ENCODE measurements at regions not wholly inside any gene's neighbourhood (a gene's known extent, or its start where the extent isn't known, plus 50 kb on each side); places are given as distances from the start of the nearest gene placed in this dataset.

DNA sequence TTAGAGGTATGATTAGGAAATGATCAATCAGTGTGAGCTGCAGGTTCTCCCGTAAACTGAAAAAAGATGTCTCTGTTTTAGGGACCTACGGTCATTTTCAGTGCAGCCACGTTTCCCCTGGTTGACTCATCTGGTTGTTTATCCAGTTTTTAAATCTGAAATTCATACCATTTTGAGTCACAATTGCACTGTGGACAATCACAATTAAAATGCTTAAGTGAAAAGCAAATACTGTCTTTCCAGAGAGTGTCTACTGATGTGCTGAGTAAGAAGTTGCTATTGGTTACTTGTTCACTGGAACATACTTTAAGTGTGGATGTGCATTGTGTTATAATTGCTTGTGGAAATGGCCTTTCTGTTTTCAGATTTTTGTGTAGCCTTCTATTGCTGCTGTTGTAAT, 305.1 kb upstream of the SASH1 start:
- TF ChIP-seq, protein P1, sequence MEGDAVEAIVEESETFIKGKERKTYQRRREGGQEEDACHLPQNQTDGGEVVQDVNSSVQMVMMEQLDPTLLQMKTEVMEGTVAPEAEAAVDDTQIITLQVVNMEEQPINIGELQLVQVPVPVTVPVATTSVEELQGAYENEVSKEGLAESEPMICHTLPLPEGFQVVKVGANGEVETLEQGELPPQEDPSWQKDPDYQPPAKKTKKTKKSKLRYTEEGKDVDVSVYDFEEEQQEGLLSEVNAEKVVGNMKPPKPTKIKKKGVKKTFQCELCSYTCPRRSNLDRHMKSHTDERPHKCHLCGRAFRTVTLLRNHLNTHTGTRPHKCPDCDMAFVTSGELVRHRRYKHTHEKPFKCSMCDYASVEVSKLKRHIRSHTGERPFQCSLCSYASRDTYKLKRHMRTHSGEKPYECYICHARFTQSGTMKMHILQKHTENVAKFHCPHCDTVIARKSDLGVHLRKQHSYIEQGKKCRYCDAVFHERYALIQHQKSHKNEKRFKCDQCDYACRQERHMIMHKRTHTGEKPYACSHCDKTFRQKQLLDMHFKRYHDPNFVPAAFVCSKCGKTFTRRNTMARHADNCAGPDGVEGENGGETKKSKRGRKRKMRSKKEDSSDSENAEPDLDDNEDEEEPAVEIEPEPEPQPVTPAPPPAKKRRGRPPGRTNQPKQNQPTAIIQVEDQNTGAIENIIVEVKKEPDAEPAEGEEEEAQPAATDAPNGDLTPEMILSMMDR (IDR thresholded peaks at IDR 0.05; ENCODE audit: control extremely low read depth in 1 of 3, insufficient read depth in 1 of 3, low read depth in 1 of 3, low read length in 3 of 3): no peak
- TF ChIP-seq POLR2A (IDR thresholded peaks at IDR 0.05; ENCODE audit: control extremely low read depth in 1 of 2, low read depth in 2 of 2, low read length in 2 of 2) (no peak), SUZ12 (IDR thresholded peaks at IDR 0.05; ENCODE audit: low read length) (no peak), GABPA (IDR thresholded peaks at IDR 0.05; ENCODE audit: borderline replicate concordance, insufficient read depth, low read length) (no peak), JUN (IDR thresholded peaks at IDR 0.05; ENCODE audit: low read depth, low read length) (no peak)

Data from H1 (cell line).